ENCODE measurements at regions not wholly inside any gene's neighbourhood (a gene's known extent, or its start where the extent isn't known, plus 50 kb on each side); places are given as distances from the start of the nearest gene placed in this dataset.
"Not testable (repeated sequence)": the region's sequence is repeated elsewhere in the genome, so short reads cannot be mapped to it uniquely, and the experiment has no call there.

GRCh38 chr20:25864326-25864962, 167.8 kb upstream of the ZNF337 start:
- Mint-ChIP-seq H3K4me3 (peak overlapping the region; percentile 17), H3K27me3 (ENCODE audit: low read depth) (peaks cover 76% of the 10 kb centered on the region), H3K36me3 (ENCODE audit: low read depth) (no peaks in the 10 kb centered on the region), H3K9me3 (no peaks in the 10 kb centered on the region), H3K27ac (no peak overlapping the region), H3K4me1 (ENCODE audit: low read depth) (peaks cover 40% of the 10 kb centered on the region)
- CTCF ChIA-PET, result no interaction called here
- intact Hi-C loops (cut with micrococcal nuclease), result no loop called here
- no peak for DNase-seq

GRCh38 chr20:25863536-25864325, 167.1 kb upstream of the ZNF337 start:
- H3K27me3 Mint-ChIP-seq (ENCODE audit: low read depth), result peaks cover 77% of the 10 kb centered on the region
- no peaks in the 10 kb centered on the region for H3K9me3 Mint-ChIP-seq
- peaks cover 43% of the 10 kb centered on the region for H3K4me1 Mint-ChIP-seq (ENCODE audit: low read depth)
- no peaks in the 10 kb centered on the region for H3K36me3 Mint-ChIP-seq (ENCODE audit: low read depth)
- H3K27ac Mint-ChIP-seq, result no peak overlapping the region
- peak overlapping the region; percentile 74 for H3K4me3 Mint-ChIP-seq
- no peak for DNase-seq
- CTCF ChIA-PET, result no interaction called here
- intact Hi-C loops (cut with micrococcal nuclease), result loop anchor here (1.0 kb wide), 1 partner anchor 10 kb away; no protein-coding TSS in a partner anchor

- H3K4me1 Mint-ChIP-seq (ENCODE audit: low read depth), result peaks cover 43% of the 10 kb centered on the region
- peak; percentile 80 for DNase-seq
- H3K27ac Mint-ChIP-seq; H3K36me3 Mint-ChIP-seq (ENCODE audit: low read depth); CTCF ChIA-PET; H3K9me3 Mint-ChIP-seq: not testable (repeated sequence)
- H3K27me3 Mint-ChIP-seq (ENCODE audit: low read depth), result peaks cover 78% of the 10 kb centered on the region
- intact Hi-C loops (cut with micrococcal nuclease), result loop anchor here (1.0 kb wide), 1 partner anchor 10 kb away; no protein-coding TSS in a partner anchor
- peak overlapping the region; percentile 74 for H3K4me3 Mint-ChIP-seq
Observed at GRCh38 chr20:25862967-25863530, 166.4 kb upstream of the ZNF337 start.

- CTCF ChIA-PET, result no interaction called here
- no peak for DNase-seq
- intact Hi-C loops (cut with micrococcal nuclease), result no loop called here
- Mint-ChIP-seq H3K9me3 (no peaks in the 10 kb centered on the region), H3K36me3 (ENCODE audit: low read depth) (no peaks in the 10 kb centered on the region), H3K4me3 (peak overlapping the region; percentile 74), H3K27me3 (ENCODE audit: low read depth) (peaks cover 77% of the 10 kb centered on the region), H3K27ac (no peak overlapping the region), H3K4me1 (ENCODE audit: low read depth) (peaks cover 38% of the 10 kb centered on the region)
Observed at GRCh38 chr20:25860531-25861150, 164.0 kb upstream of the ZNF337 start.

GRCh38 chr20:25859649-25860530, 163.2 kb upstream of the ZNF337 start:
- Mint-ChIP-seq H3K36me3 (ENCODE audit: low read depth) (no peaks in the 10 kb centered on the region), H3K4me3 (no peak overlapping the region), H3K27me3 (ENCODE audit: low read depth) (peaks cover 75% of the 10 kb centered on the region), H3K9me3 (no peaks in the 10 kb centered on the region), H3K4me1 (ENCODE audit: low read depth) (peaks cover 31% of the 10 kb centered on the region), H3K27ac (no peak overlapping the region)
- intact Hi-C loops (cut with micrococcal nuclease), result no loop called here
- DNase-seq, result peak; percentile 66
- CTCF ChIA-PET, result no interaction called here

- H3K9me3 Mint-ChIP-seq, result no peaks in the 10 kb centered on the region
- CTCF ChIA-PET, result no interaction called here
- peaks cover 1% of the 10 kb centered on the region for H3K36me3 Mint-ChIP-seq (ENCODE audit: low read depth)
- peaks cover 71% of the 10 kb centered on the region for H3K27me3 Mint-ChIP-seq (ENCODE audit: low read depth)
- peaks cover 34% of the 10 kb centered on the region for H3K4me1 Mint-ChIP-seq (ENCODE audit: low read depth)
- intact Hi-C loops (cut with micrococcal nuclease), result no loop called here
- no peak overlapping the region for H3K27ac Mint-ChIP-seq
- H3K4me3 Mint-ChIP-seq, result no peak overlapping the region
- DNase-seq, result no peak
Observed at GRCh38 chr20:25858495-25859425, 162.1 kb upstream of the ZNF337 start.

GRCh38 chr20:25857091-25857788, 160.6 kb upstream of the ZNF337 start:
- CTCF ChIA-PET; H3K4me3 Mint-ChIP-seq; H3K27ac Mint-ChIP-seq; intact Hi-C loops (cut with micrococcal nuclease); DNase-seq; H3K9me3 Mint-ChIP-seq; H3K36me3 Mint-ChIP-seq (ENCODE audit: low read depth): not testable (repeated sequence)
- Mint-ChIP-seq H3K4me1 (ENCODE audit: low read depth) (peaks cover 35% of the 10 kb centered on the region), H3K27me3 (ENCODE audit: low read depth) (peaks cover 63% of the 10 kb centered on the region)

- Mint-ChIP-seq H3K4me3 (no peak overlapping the region), H3K9me3 (no peaks in the 10 kb centered on the region), H3K4me1 (ENCODE audit: low read depth) (peaks cover 28% of the 10 kb centered on the region), H3K27me3 (ENCODE audit: low read depth) (peaks cover 56% of the 10 kb centered on the region), H3K27ac (no peak overlapping the region), H3K36me3 (ENCODE audit: low read depth) (peaks cover 1% of the 10 kb centered on the region)
- DNase-seq, result no peak
- intact Hi-C loops (cut with micrococcal nuclease), result no loop called here
- CTCF ChIA-PET, result no interaction called here
Observed at GRCh38 chr20:25856256-25856884, 159.7 kb upstream of the ZNF337 start.

- H3K27ac Mint-ChIP-seq; H3K4me3 Mint-ChIP-seq; CTCF ChIA-PET; DNase-seq; H3K9me3 Mint-ChIP-seq; intact Hi-C loops (cut with micrococcal nuclease); H3K36me3 Mint-ChIP-seq (ENCODE audit: low read depth): not testable (repeated sequence)
- peaks cover 48% of the 10 kb centered on the region for H3K27me3 Mint-ChIP-seq (ENCODE audit: low read depth)
- peaks cover 21% of the 10 kb centered on the region for H3K4me1 Mint-ChIP-seq (ENCODE audit: low read depth)
Observed at GRCh38 chr20:25855451-25856156, 159.0 kb upstream of the ZNF337 start.

GRCh38 chr20:25854666-25855065, 158.0 kb upstream of the ZNF337 start:
- Mint-ChIP-seq H3K27me3 (ENCODE audit: low read depth) (peaks cover 40% of the 10 kb centered on the region), H3K4me3 (peak overlapping the region; percentile 83)
- intact Hi-C loops (cut with micrococcal nuclease), result not testable (repeated sequence)

More at GRCh38 chr20:25854666-25855065, 158.0 kb upstream of the ZNF337 start:
- H3K27ac Mint-ChIP-seq; DNase-seq; H3K36me3 Mint-ChIP-seq (ENCODE audit: low read depth); CTCF ChIA-PET; H3K9me3 Mint-ChIP-seq: not testable (repeated sequence)
- H3K4me1 Mint-ChIP-seq (ENCODE audit: low read depth), result peaks cover 15% of the 10 kb centered on the region

Data from activated naive CD4-positive, alpha-beta T cell treated with anti-CD3 and anti-CD28 coated beads for 36 hours (primary cell).